Mesodermal cell (in vitro differentiated cells): ENCODE measurements at regions not wholly inside any gene's neighbourhood (a gene's known extent, or its start where the extent isn't known, plus 50 kb on each side); places are given as distances from the start of the nearest gene placed in this dataset.

ENCODE experiments used
- H3K27ac ChIP-seq: 2 replicates; pipeline ENCODE4 v1.7.0; 2013; ENCODE audit warnings: mild to moderate bottlenecking, low read depth, low read length, moderate library complexity; ENCODE audit not compliant: severe bottlenecking
- H3K36me3 ChIP-seq: 2 replicates; pipeline ENCODE4 v1.7.1; 2013; ENCODE audit warnings: mild to moderate bottlenecking, low read length, moderate library complexity; ENCODE audit not compliant: control insufficient read depth, insufficient read depth
- H3K4me1 ChIP-seq: one replicate; pipeline ENCODE4 v1.7.1; 2013; ENCODE audit warnings: mild to moderate bottlenecking, low read length; ENCODE audit not compliant: insufficient read depth, control insufficient read depth, poor library complexity, severe bottlenecking
- H3K4me3 ChIP-seq: 2 replicates; pipeline ENCODE4 v1.7.0; 2013; ENCODE audit warnings: low read length, control low read depth, mild to moderate bottlenecking; ENCODE audit not compliant: insufficient read depth, poor library complexity, severe bottlenecking; ENCODE audit errors: extremely low read depth
- H3K9me3 ChIP-seq: 2 replicates; pipeline ENCODE4 v1.7.1; 2013; ENCODE audit warnings: mild to moderate bottlenecking, low read length, moderate library complexity; ENCODE audit not compliant: control insufficient read depth
- WGBS, 2 experiments: methylation state at CpG; one replicate each; pipeline ENCODE4 v1.1.5; 2013; ENCODE audit warnings: missing lambda C conversion rate in 2 of 2; ENCODE audit not compliant: insufficient coverage in 2 of 2; 5-methylcytosine and 5-hydroxymethylcytosine counted together

- H3K4me1 ChIP-seq = no peaks in the 10 kb centered on the region
- H3K27ac ChIP-seq = no peak overlapping the region
- 86% methylated on average over 5 of the region's 10 CpGs; no CpG with 5 or more reads in 1 of the 2 experiments for WGBS, 2 experiments
- H3K9me3 ChIP-seq = no peaks in the 10 kb centered on the region
- H3K36me3 ChIP-seq = no peaks in the 10 kb centered on the region
- no peak overlapping the region for H3K4me3 ChIP-seq
Measured at GRCh38 chr10:129393812-129394211, 73.2 kb upstream of the MGMT start.

GRCh38 chr10:129394518-129395328 lies 72.3 kb upstream of the MGMT start:
- Histone ChIP-seq H3K36me3 (no peaks in the 10 kb centered on the region), H3K4me3 (no peak overlapping the region), H3K4me1 (no peaks in the 10 kb centered on the region), H3K27ac (no peak overlapping the region), H3K9me3 (no peaks in the 10 kb centered on the region)
- WGBS, 2 experiments = 88 to 90% methylated on average over 24 of the region's 25 CpGs

- Histone ChIP-seq H3K9me3 (no peaks in the 10 kb centered on the region), H3K4me3 (no peak overlapping the region), H3K36me3 (no peaks in the 10 kb centered on the region), H3K4me1 (no peaks in the 10 kb centered on the region), H3K27ac (no peak overlapping the region)
- 75 to 87% methylated on average over 9 to 15 of the region's 22 CpGs for WGBS, 2 experiments
Measured at GRCh38 chr10:129396021-129396722, 70.9 kb upstream of the MGMT start.

GRCh38 chr10:129397198-129397974 lies 69.7 kb upstream of the MGMT start:
- Histone ChIP-seq H3K4me1 (no peaks in the 10 kb centered on the region), H3K9me3 (no peaks in the 10 kb centered on the region), H3K27ac (no peak overlapping the region), H3K36me3 (no peaks in the 10 kb centered on the region), H3K4me3 (no peak overlapping the region)
- WGBS, 2 experiments = 81 to 89% methylated on average over 13 to 14 of the region's 16 CpGs

- 80% methylated on average over 1 of the region's 2 CpGs; no CpG with 5 or more reads in 1 of the 2 experiments for WGBS, 2 experiments
- Histone ChIP-seq H3K4me3 (no peak overlapping the region), H3K9me3 (no peaks in the 10 kb centered on the region), H3K4me1 (no peaks in the 10 kb centered on the region), H3K36me3 (no peaks in the 10 kb centered on the region), H3K27ac (no peak overlapping the region)
Measured at GRCh38 chr10:129398711-129399141, 68.3 kb upstream of the MGMT start.

- WGBS, 2 experiments = 65 to 69% methylated on average over 4 to 5 of the region's 5 CpGs
- Histone ChIP-seq H3K27ac (no peak overlapping the region), H3K36me3 (no peaks in the 10 kb centered on the region), H3K9me3 (no peaks in the 10 kb centered on the region), H3K4me1 (no peaks in the 10 kb centered on the region), H3K4me3 (no peak overlapping the region)
Measured at GRCh38 chr10:129400426-129400825, 66.6 kb upstream of the MGMT start.

- H3K9me3 ChIP-seq = no peaks in the 10 kb centered on the region
- 88 to 90% methylated on average over 16 of the region's 16 CpGs for WGBS, 2 experiments
- no peak overlapping the region for H3K27ac ChIP-seq
- no peaks in the 10 kb centered on the region for H3K36me3 ChIP-seq
- no peak overlapping the region for H3K4me3 ChIP-seq
- H3K4me1 ChIP-seq = no peaks in the 10 kb centered on the region
Measured at GRCh38 chr10:129402459-129402858, 64.6 kb upstream of the MGMT start.

- WGBS, 2 experiments = 67 to 95% methylated on average over 2 to 3 of the region's 13 CpGs
Measured at GRCh38 chr10:129404091-129404490, 63.0 kb upstream of the MGMT start.

GRCh38 chr10:129405389-129405788 lies 61.7 kb upstream of the MGMT start:
- WGBS, 2 experiments = 88 to 89% methylated on average over 2 to 3 of the region's 3 CpGs
- Histone ChIP-seq H3K9me3 (no peaks in the 10 kb centered on the region), H3K4me3 (no peak overlapping the region), H3K36me3 (no peaks in the 10 kb centered on the region), H3K27ac (no peak overlapping the region), H3K4me1 (no peaks in the 10 kb centered on the region)

More at GRCh38 chr10:129404091-129404490, 63.0 kb upstream of the MGMT start:
- Histone ChIP-seq H3K9me3 (no peaks in the 10 kb centered on the region), H3K4me1 (no peaks in the 10 kb centered on the region), H3K36me3 (no peaks in the 10 kb centered on the region), H3K4me3 (no peak overlapping the region), H3K27ac (no peak overlapping the region)

- Histone ChIP-seq H3K27ac (no peak overlapping the region), H3K4me3 (no peak overlapping the region), H3K4me1 (no peaks in the 10 kb centered on the region), H3K36me3 (no peaks in the 10 kb centered on the region), H3K9me3 (no peaks in the 10 kb centered on the region)
- WGBS, 2 experiments = 82 to 85% methylated on average over 16 to 19 of the region's 20 CpGs
Measured at GRCh38 chr10:129410688-129411392, 56.2 kb upstream of the MGMT start.
